ENCODE measurements at regions not wholly inside any gene's neighbourhood (a gene's known extent, or its start where the extent isn't known, plus 50 kb on each side); places are given as distances from the start of the nearest gene placed in this dataset.

DNA sequence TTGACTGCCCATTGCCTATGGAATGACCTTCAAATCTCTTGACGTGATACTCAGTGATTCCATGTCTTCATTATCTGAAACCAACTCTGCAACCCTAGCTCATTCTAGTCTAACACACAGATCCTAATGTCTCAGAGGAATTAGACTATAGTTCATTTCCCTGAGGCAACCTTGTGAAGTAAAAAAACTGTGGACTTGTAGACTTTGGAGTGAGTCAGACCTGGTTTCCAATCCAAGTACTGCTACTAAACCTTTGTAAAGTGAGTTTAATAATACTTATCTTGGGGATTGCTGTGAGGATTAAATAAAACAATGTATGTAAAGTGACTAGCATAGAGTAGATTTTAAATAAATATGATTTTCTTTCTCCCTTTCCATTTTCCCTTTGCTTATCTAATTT, 226.1 kb downstream of the BLID start (continued):
- TF ChIP-seq CREM (IDR thresholded peaks at IDR 0.05): no peak
- no peak for TF ChIP-seq CREM (CRISPR knock-in tag; IDR thresholded peaks at IDR 0.05)
- TF ChIP-seq MYC (CRISPR knock-in tag; IDR thresholded peaks at IDR 0.05; ENCODE audit: borderline replicate concordance): no peak
- no peak for TF ChIP-seq ZBTB42 (CRISPR knock-in tag; IDR thresholded peaks at IDR 0.05)
- TF ChIP-seq MZF1 (CRISPR knock-in tag; IDR thresholded peaks at IDR 0.05; ENCODE audit: borderline replicate concordance): no peak
- TF ChIP-seq, protein P1, sequence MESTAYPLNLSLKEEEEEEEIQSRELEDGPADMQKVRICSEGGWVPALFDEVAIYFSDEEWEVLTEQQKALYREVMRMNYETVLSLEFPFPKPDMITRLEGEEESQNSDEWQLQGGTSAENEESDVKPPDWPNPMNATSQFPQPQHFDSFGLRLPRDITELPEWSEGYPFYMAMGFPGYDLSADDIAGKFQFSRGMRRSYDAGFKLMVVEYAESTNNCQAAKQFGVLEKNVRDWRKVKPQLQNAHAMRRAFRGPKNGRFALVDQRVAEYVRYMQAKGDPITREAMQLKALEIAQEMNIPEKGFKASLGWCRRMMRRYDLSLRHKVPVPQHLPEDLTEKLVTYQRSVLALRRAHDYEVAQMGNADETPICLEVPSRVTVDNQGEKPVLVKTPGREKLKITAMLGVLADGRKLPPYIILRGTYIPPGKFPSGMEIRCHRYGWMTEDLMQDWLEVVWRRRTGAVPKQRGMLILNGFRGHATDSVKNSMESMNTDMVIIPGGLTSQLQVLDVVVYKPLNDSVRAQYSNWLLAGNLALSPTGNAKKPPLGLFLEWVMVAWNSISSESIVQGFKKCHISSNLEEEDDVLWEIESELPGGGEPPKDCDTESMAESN (CRISPR knock-in tag; conservative IDR thresholded peaks at IDR 0.05): no peak

DNA sequence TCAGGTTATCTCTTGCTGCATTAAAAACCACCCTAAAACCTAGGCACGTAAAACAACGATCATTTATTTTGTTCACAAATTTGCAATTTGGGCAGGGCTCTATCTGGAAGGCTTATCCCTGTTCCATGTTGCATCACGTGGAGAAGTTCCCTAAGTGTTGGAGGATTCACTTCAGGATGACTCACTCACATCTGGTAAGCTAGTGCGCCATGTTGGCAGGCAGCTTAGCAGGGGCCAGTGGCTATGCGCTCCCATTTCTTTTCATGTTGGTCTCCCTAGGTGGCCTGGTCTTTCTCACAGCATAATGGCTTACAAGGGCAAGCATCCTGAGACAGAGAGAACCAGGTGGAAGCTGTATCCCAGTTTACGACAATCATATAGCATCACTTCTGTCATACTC, 226.8 kb downstream of the BLID start:
- H4K20me1 ChIP-seq (ENCODE audit: insufficient read depth, low read length): no peaks in the 10 kb centered on the region
- 71% methylated on average over 6 of the region's 6 CpGs for WGBS (ENCODE audit: low lambda C conversion rate)
- no peak overlapping the region for H3K4me2 ChIP-seq (ENCODE audit: low read depth, low read length)
- BruUV-seq (replicated peaks): no TSS peak
- intact Hi-C loops (cut with micrococcal nuclease; ENCODE audit: unreplicated experiment): no loop called here
- H3K9me3 ChIP-seq (ENCODE audit: low read length): no peaks in the 10 kb centered on the region
- ATAC-seq: no peak
- no peak for FAIRE-seq
- H2AFZ ChIP-seq (ENCODE audit: low read length): no peak overlapping the region
- H3K36me3 ChIP-seq (replicated peaks in 1 of 2; ENCODE audit: control insufficient read depth in 1 of 2, insufficient read depth in 2 of 2, low read length in 2 of 2): no peaks in the 10 kb centered on the region
- POLR2A ChIA-PET: no interaction called here
- H3K27me3 ChIP-seq (ENCODE audit: control insufficient read depth in 1 of 2, insufficient read depth in 2 of 2, low read length in 2 of 2): no peaks in the 10 kb centered on the region; a peak in 1 of 5 replicates
- no peak for TF ChIP-seq ZNF660 (CRISPR knock-in tag; IDR thresholded peaks at IDR 0.05; ENCODE audit: borderline replicate concordance, low read depth)
- TF ChIP-seq NR2C2 (CRISPR knock-in tag; IDR thresholded peaks at IDR 0.05; ENCODE audit: borderline replicate concordance): no peak
- TF ChIP-seq, protein P2, sequence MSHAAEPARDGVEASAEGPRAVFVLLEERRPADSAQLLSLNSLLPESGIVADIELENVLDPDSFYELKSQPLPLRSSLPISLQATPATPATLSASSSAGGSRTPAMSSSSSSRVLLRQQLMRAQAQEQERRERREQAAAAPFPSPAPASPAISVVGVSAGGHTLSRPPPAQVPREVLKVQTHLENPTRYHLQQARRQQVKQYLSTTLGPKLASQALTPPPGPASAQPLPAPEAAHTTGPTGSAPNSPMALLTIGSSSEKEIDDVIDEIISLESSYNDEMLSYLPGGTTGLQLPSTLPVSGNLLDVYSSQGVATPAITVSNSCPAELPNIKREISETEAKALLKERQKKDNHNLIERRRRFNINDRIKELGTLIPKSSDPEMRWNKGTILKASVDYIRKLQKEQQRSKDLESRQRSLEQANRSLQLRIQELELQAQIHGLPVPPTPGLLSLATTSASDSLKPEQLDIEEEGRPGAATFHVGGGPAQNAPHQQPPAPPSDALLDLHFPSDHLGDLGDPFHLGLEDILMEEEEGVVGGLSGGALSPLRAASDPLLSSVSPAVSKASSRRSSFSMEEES (CRISPR knock-in tag; IDR thresholded peaks at IDR 0.05): no peak
- TF ChIP-seq GZF1 (CRISPR knock-in tag; IDR thresholded peaks at IDR 0.05): no peak
- TF ChIP-seq KLF9 (CRISPR knock-in tag; IDR thresholded peaks at IDR 0.05; ENCODE audit: low read depth): no peak
- no peak overlapping the region for H3K27ac ChIP-seq (ENCODE audit: extremely low read length, insufficient read depth, low read length)
- CTCF ChIA-PET (ENCODE audit: low intra/inter-chr PET ratio, low total read pairs): no interaction called here
- no peak overlapping the region for H3K4me3 ChIP-seq (replicated peaks in 1 of 3; ENCODE audit: insufficient read depth in 1 of 3, low read depth in 2 of 3, low read length in 3 of 3)
- H3K9ac ChIP-seq (ENCODE audit: insufficient read depth, low read depth, low read length): no peak overlapping the region
- in situ Hi-C loops (cut with HindIII; ENCODE audit: extremely low pct_ligation_motif_present, low pct_unique_long_range_greater_than_20kb): no loop called here
- no peaks in the 10 kb centered on the region for H3K79me2 ChIP-seq (ENCODE audit: insufficient read depth, low read length)
- no peak for DNase-seq (ENCODE audit: low spot score)
- no peaks in the 10 kb centered on the region for H3K4me1 ChIP-seq (ENCODE audit: insufficient read depth, low read length)

Data from HepG2 (cell line).